Choroid plexus epithelial cell (primary cell): ENCODE measurements at regions not wholly inside any gene's neighbourhood (a gene's known extent, or its start where the extent isn't known, plus 50 kb on each side); places are given as distances from the start of the nearest gene placed in this dataset.

ENCODE experiments used
- DNase-seq: peaks from one replicate; pipeline ENCODE4 v3.0.0-alpha.2; 2010; ENCODE audit warnings: low read depth
- H3K4me3 ChIP-seq: 2 replicates; pipeline ENCODE4 v1.5.1; 2011; ENCODE audit warnings: low read depth, mild to moderate bottlenecking, control low read depth, low read length, moderate library complexity
- CTCF ChIP-seq: conservative IDR thresholded peaks from 2 replicates; pipeline ENCODE4 v1.5.1; 2011; ENCODE audit warnings: low read depth, mild to moderate bottlenecking, control low read depth, inconsistent platforms, low read length, moderate library complexity

GRCh38 chr9:16925426-16925825, 55.0 kb upstream of the BNC2 start:
- H3K4me3 ChIP-seq = no peak overlapping the region
- no peak for TF ChIP-seq CTCF
- DNase-seq = peak; percentile 64

- no peak for DNase-seq
These were observed 53.9 kb upstream of the BNC2 start for GRCh38 chr9:16924311-16924915.

GRCh38 chr9:16921855-16922254, 51.4 kb upstream of the BNC2 start:
- peak; percentile 8 for TF ChIP-seq CTCF
- peak; percentile 26 for DNase-seq
- H3K4me3 ChIP-seq = no peak overlapping the region

More at GRCh38 chr9:16924311-16924915, 53.9 kb upstream of the BNC2 start:
- no peak for TF ChIP-seq CTCF
- no peak overlapping the region for H3K4me3 ChIP-seq
